H9 (cell line): ENCODE measurements at regions not wholly inside any gene's neighbourhood (a gene's known extent, or its start where the extent isn't known, plus 50 kb on each side); places are given as distances from the start of the nearest gene placed in this dataset.

Experiments used
- DNase-seq: peaks from one replicate; pipeline ENCODE4 v3.0.0-alpha.2; 2017
- H2AFZ ChIP-seq: one replicate; pipeline ENCODE4 v1.6.1; 2013; ENCODE audit warnings: mild to moderate bottlenecking, low read length, control low read depth, moderate library complexity
- H2AK5ac ChIP-seq: 2 replicates; pipeline ENCODE4 v1.6.1; 2013; ENCODE audit warnings: low read length, control low read depth, mixed read lengths; ENCODE audit not compliant: insufficient read length
- H2BK120ac ChIP-seq: one replicate; pipeline ENCODE4 v1.6.1; 2013; ENCODE audit warnings: low read depth, mild to moderate bottlenecking, low read length, control low read depth, inconsistent platforms; ENCODE audit not compliant: poor library complexity, severe bottlenecking
- H2BK12ac ChIP-seq: 2 replicates; pipeline ENCODE4 v1.6.1; 2013; ENCODE audit warnings: low read length, control low read depth, mixed read lengths, low read depth; ENCODE audit not compliant: insufficient read length
- H2BK15ac ChIP-seq: 2 replicates; pipeline ENCODE4 v1.6.1; 2013; ENCODE audit warnings: low read depth, low read length, control low read depth
- H2BK20ac ChIP-seq: one replicate; pipeline ENCODE4 v1.6.1; 2013; ENCODE audit warnings: low read depth, mild to moderate bottlenecking, low read length, control low read depth, inconsistent platforms; ENCODE audit not compliant: poor library complexity, severe bottlenecking
- H2BK5ac ChIP-seq: 2 replicates; pipeline ENCODE4 v1.6.1; 2013; ENCODE audit warnings: low read length, control low read depth, mixed read lengths; ENCODE audit not compliant: insufficient read length
- H3K14ac ChIP-seq: 2 replicates; pipeline ENCODE4 v1.6.1; 2013; ENCODE audit warnings: low read length, control low read depth; ENCODE audit not compliant: insufficient read depth
- H3K18ac ChIP-seq: 2 replicates; pipeline ENCODE4 v1.6.1; 2013; ENCODE audit warnings: low read depth, mild to moderate bottlenecking, mixed read lengths, low read length, control low read depth; ENCODE audit not compliant: insufficient read length
- H3K23ac ChIP-seq: 2 replicates; pipeline ENCODE4 v1.6.1; 2013; ENCODE audit warnings: low read length, control low read depth, mixed read lengths, low read depth; ENCODE audit not compliant: insufficient read length
- H3K23me2 ChIP-seq: 2 replicates; pipeline ENCODE4 v1.6.1; 2013; ENCODE audit warnings: low read depth, mild to moderate bottlenecking, mixed read lengths, low read length, control low read depth; ENCODE audit not compliant: insufficient read length, poor library complexity, severe bottlenecking
- H3K27ac ChIP-seq: 2 replicates; pipeline ENCODE4 v1.5.1; 2013; ENCODE audit warnings: low read length, control low read depth, mixed read lengths, low read depth; ENCODE audit not compliant: insufficient read length
- H3K27me3 ChIP-seq: 2 replicates; pipeline ENCODE4 v1.6.1; 2013; ENCODE audit warnings: low read length, control low read depth, inconsistent platforms; ENCODE audit not compliant: insufficient read depth
- H3K4ac ChIP-seq: 2 replicates; pipeline ENCODE4 v1.6.1; 2013; ENCODE audit warnings: low read depth, mild to moderate bottlenecking, control low read depth, inconsistent platforms, low read length, moderate library complexity
- H3K4me1 ChIP-seq: 2 replicates; pipeline ENCODE4 v1.6.1; 2013; ENCODE audit warnings: low read length, control low read depth, inconsistent platforms; ENCODE audit not compliant: insufficient read depth
- H3K4me2 ChIP-seq: 2 replicates; pipeline ENCODE4 v1.6.1; 2013; ENCODE audit warnings: low read length, control low read depth, mixed read lengths; ENCODE audit not compliant: insufficient read length, insufficient read depth
- H3K56ac ChIP-seq: 2 replicates; pipeline ENCODE4 v1.6.1; 2013; ENCODE audit warnings: low read depth, mild to moderate bottlenecking, mixed read lengths, low read length, control low read depth; ENCODE audit not compliant: insufficient read length
- H3K79me1 ChIP-seq: 2 replicates; pipeline ENCODE4 v1.6.1; 2013; ENCODE audit warnings: low read depth, mild to moderate bottlenecking, moderate library complexity, low read length, control low read depth, inconsistent platforms; ENCODE audit not compliant: insufficient read depth, poor library complexity, severe bottlenecking
- H3K79me2 ChIP-seq: 2 replicates; pipeline ENCODE4 v1.6.1; 2013; ENCODE audit warnings: low read length, control low read depth, inconsistent platforms; ENCODE audit not compliant: insufficient read depth
- H3K9ac ChIP-seq: 2 replicates; pipeline ENCODE4 v1.6.1; 2013; ENCODE audit warnings: low read length, control low read depth, mixed read lengths; ENCODE audit not compliant: insufficient read length; ENCODE audit errors: extremely low read depth
- H3K9me3 ChIP-seq: one replicate; pipeline ENCODE4 v1.6.1; 2013; ENCODE audit warnings: low read depth, low read length, inconsistent platforms; ENCODE audit not compliant: control insufficient read depth
- H3T11ph ChIP-seq: one replicate; pipeline ENCODE4 v1.6.1; 2013; ENCODE audit warnings: mild to moderate bottlenecking, low read length, control low read depth, inconsistent platforms
- H4K20me1 ChIP-seq: one replicate; pipeline ENCODE4 v1.6.1; 2013; ENCODE audit not compliant: control insufficient read depth, insufficient read length, insufficient read depth
- H4K5ac ChIP-seq: 2 replicates; pipeline ENCODE4 v1.6.1; 2013; ENCODE audit warnings: low read depth, mild to moderate bottlenecking, mixed read lengths, low read length, control low read depth; ENCODE audit not compliant: insufficient read length
- H4K8ac ChIP-seq: replicated peaks from 2 replicates; pipeline ENCODE4 v1.6.1; 2013; ENCODE audit warnings: low read length, control low read depth, mixed read lengths, low read depth; ENCODE audit not compliant: insufficient read length
- H4K91ac ChIP-seq: 2 replicates; pipeline ENCODE4 v1.6.1; 2013; ENCODE audit warnings: low read depth, mild to moderate bottlenecking, moderate library complexity, mixed read lengths, low read length, control low read depth; ENCODE audit not compliant: insufficient read length
- H3K27ac Mint-ChIP-seq, 3 experiments: 2 replicates in 2 of 3; 3 replicates in 1 of 3; pipeline ENCODE4 v1.8.0; 2020 to 2021; ENCODE audit warnings: mixed read lengths in 3 of 3, mild to moderate bottlenecking in 1 of 3, moderate library complexity in 1 of 3
- H3K27me3 Mint-ChIP-seq: 2 replicates; pipeline ENCODE4 v1.8.0; 2021; ENCODE audit warnings: low read depth, mild to moderate bottlenecking, moderate library complexity, mixed read lengths
- H3K36me3 Mint-ChIP-seq, 3 experiments: 2 replicates in 2 of 3; 3 replicates in 1 of 3; pipeline ENCODE4 v1.8.0; 2020 to 2021; ENCODE audit warnings: low read depth in 3 of 3, mixed read lengths in 3 of 3; ENCODE audit not compliant: insufficient read depth in 1 of 3
- H3K4me1 Mint-ChIP-seq, 2 experiments: 2 replicates each; pipeline ENCODE4 v1.8.0; 2020; ENCODE audit warnings: mixed read lengths in 2 of 2
- H3K4me3 Mint-ChIP-seq, 2 experiments: 2 replicates in 1 of 2; 3 replicates in 1 of 2; pipeline ENCODE4 v1.8.0; 2020 to 2021; ENCODE audit warnings: mild to moderate bottlenecking in 2 of 2, mixed read lengths in 2 of 2, moderate library complexity in 1 of 2
- H3K9me3 Mint-ChIP-seq, 2 experiments: 2 replicates in 1 of 2; 3 replicates in 1 of 2; pipeline ENCODE4 v1.8.0; 2020; ENCODE audit warnings: mild to moderate bottlenecking in 2 of 2, mixed read lengths in 2 of 2, moderate library complexity in 1 of 2
- CTCF ChIP-seq: fragments of 200-600 bp; sonication (generic); conservative IDR thresholded peaks from 3 replicates; pipeline ENCODE4 v1.8.0; 2021; ENCODE audit warnings: antibody characterized with exemption, mild to moderate bottlenecking
- WGBS: extraction: QIAGEN DNeasy Blood & Tissue Kit; methylation state at CpG from one replicate; pipeline ENCODE4 v1.1.7; 2013; ENCODE audit warnings: missing lambda C conversion rate, low lambda C conversion rate, mixed read lengths; ENCODE audit not compliant: insufficient read length; ENCODE audit errors: extremely low coverage; 5-methylcytosine and 5-hydroxymethylcytosine counted together

- no peak overlapping the region for H3K56ac ChIP-seq
- no peaks in the 10 kb centered on the region for H4K20me1 ChIP-seq
- H3K9ac ChIP-seq: no peak overlapping the region
- H4K91ac ChIP-seq: no peak overlapping the region
- WGBS: no CpG with 5 or more reads among the region's 4 CpGs
- H3K4me2 ChIP-seq: no peak overlapping the region
- H2AFZ ChIP-seq: no peak overlapping the region
- no peak overlapping the region for H3K4ac ChIP-seq
- no peak for TF ChIP-seq CTCF
- H4K5ac ChIP-seq: no peak overlapping the region
- H3K9me3 Mint-ChIP-seq: peaks cover 10 to 13% of the 10 kb centered on the region in 2 experiments
- H3K23me2 ChIP-seq: no peaks in the 10 kb centered on the region
- no peak for DNase-seq
- H3K36me3 Mint-ChIP-seq: peaks cover 7 to 15% (median 9%) of the 10 kb centered on the region in 3 experiments
- no peak overlapping the region for H2BK120ac ChIP-seq
- H3K79me1 ChIP-seq: no peaks in the 10 kb centered on the region
- H3K9me3 ChIP-seq: no peaks in the 10 kb centered on the region
- H3K4me3 Mint-ChIP-seq: no peak overlapping the region
- H3K27me3 ChIP-seq: no peaks in the 10 kb centered on the region
- no peak overlapping the region for H2BK12ac ChIP-seq
- no peak overlapping the region for H3K14ac ChIP-seq
- no peaks in the 10 kb centered on the region for H3K27me3 Mint-ChIP-seq
- no peak overlapping the region for H2BK5ac ChIP-seq
- H3K27ac ChIP-seq: no peak overlapping the region
- H3K4me1 ChIP-seq: peaks cover 6% of the 10 kb centered on the region
- H3K4me1 Mint-ChIP-seq: peaks cover 20% of the 10 kb centered on the region in 2 experiments
- H3K79me2 ChIP-seq: no peaks in the 10 kb centered on the region
- H3K23ac ChIP-seq: no peak overlapping the region
- H3T11ph ChIP-seq: no peak overlapping the region
- no peak overlapping the region for H2BK15ac ChIP-seq
- no peak overlapping the region for H3K18ac ChIP-seq
- no peak overlapping the region for H4K8ac ChIP-seq
- H3K27ac Mint-ChIP-seq: no peak overlapping the region; a peak in 1 of 7 replicates
- H2AK5ac ChIP-seq: no peak overlapping the region
- no peak overlapping the region for H2BK20ac ChIP-seq
These were observed 56.1 kb downstream of the STYXL2 start for GRCh38 chr1:167149793-167150491.
